LoVo (cell line): ENCODE measurements at regions not wholly inside any gene's neighbourhood (a gene's known extent, or its start where the extent isn't known, plus 50 kb on each side); places are given as distances from the start of the nearest gene placed in this dataset.
"Not testable (repeated sequence)": the region's sequence is repeated elsewhere in the genome, so short reads cannot be mapped to it uniquely, and the experiment has no call there.

Source experiments
- DNase-seq: peaks from one replicate; pipeline ENCODE4 v3.0.0-alpha.2; 2016; ENCODE audit warnings: low spot score

GRCh38 chr1:64361974-64362373 lies 108.0 kb upstream of the CACHD1 start:
- no peak for DNase-seq

- DNase-seq, result no peak
These were observed 106.8 kb upstream of the CACHD1 start for GRCh38 chr1:64363111-64363510.

GRCh38 chr1:64363616-64364015 lies 106.3 kb upstream of the CACHD1 start:
- no peak for DNase-seq

GRCh38 chr1:64366821-64367220 lies 103.1 kb upstream of the CACHD1 start:
- DNase-seq, result no peak

- no peak for DNase-seq
These were observed 101.6 kb upstream of the CACHD1 start for GRCh38 chr1:64368344-64368743.

- no peak for DNase-seq
These were observed 91.1 kb upstream of the CACHD1 start for GRCh38 chr1:64378826-64379225.

GRCh38 chr1:64387389-64388285 lies 82.3 kb upstream of the CACHD1 start:
- no peak for DNase-seq

- no peak for DNase-seq
These were observed 81.6 kb upstream of the CACHD1 start for GRCh38 chr1:64388336-64388735.

- DNase-seq, result no peak
These were observed 77.8 kb upstream of the CACHD1 start for GRCh38 chr1:64392109-64392508.

- DNase-seq, result no peak
These were observed 76.1 kb upstream of the CACHD1 start for GRCh38 chr1:64393790-64394189.

- DNase-seq, result no peak
These were observed 73.1 kb upstream of the CACHD1 start for GRCh38 chr1:64396817-64397216.

GRCh38 chr1:64397541-64397940 lies 72.4 kb upstream of the CACHD1 start:
- no peak for DNase-seq

GRCh38 chr1:64398936-64399335 lies 71.0 kb upstream of the CACHD1 start:
- DNase-seq, result no peak

GRCh38 chr1:64401285-64401684 lies 68.6 kb upstream of the CACHD1 start:
- DNase-seq, result no peak

GRCh38 chr1:64403331-64403730 lies 66.6 kb upstream of the CACHD1 start:
- no peak for DNase-seq

GRCh38 chr1:64404202-64404601 lies 65.7 kb upstream of the CACHD1 start:
- DNase-seq, result no peak

- no peak for DNase-seq
These were observed 64.1 kb upstream of the CACHD1 start for GRCh38 chr1:64405833-64406232.

- no peak for DNase-seq
These were observed 59.7 kb upstream of the CACHD1 start for GRCh38 chr1:64410217-64410616.

GRCh38 chr1:64414855-64415546 lies 54.9 kb upstream of the CACHD1 start:
- DNase-seq, result not testable (repeated sequence)

GRCh38 chr1:64417803-64418202 lies 52.1 kb upstream of the CACHD1 start:
- DNase-seq, result no peak
